ENCODE measurements at regions not wholly inside any gene's neighbourhood (a gene's known extent, or its start where the extent isn't known, plus 50 kb on each side); places are given as distances from the start of the nearest gene placed in this dataset.

DNA sequence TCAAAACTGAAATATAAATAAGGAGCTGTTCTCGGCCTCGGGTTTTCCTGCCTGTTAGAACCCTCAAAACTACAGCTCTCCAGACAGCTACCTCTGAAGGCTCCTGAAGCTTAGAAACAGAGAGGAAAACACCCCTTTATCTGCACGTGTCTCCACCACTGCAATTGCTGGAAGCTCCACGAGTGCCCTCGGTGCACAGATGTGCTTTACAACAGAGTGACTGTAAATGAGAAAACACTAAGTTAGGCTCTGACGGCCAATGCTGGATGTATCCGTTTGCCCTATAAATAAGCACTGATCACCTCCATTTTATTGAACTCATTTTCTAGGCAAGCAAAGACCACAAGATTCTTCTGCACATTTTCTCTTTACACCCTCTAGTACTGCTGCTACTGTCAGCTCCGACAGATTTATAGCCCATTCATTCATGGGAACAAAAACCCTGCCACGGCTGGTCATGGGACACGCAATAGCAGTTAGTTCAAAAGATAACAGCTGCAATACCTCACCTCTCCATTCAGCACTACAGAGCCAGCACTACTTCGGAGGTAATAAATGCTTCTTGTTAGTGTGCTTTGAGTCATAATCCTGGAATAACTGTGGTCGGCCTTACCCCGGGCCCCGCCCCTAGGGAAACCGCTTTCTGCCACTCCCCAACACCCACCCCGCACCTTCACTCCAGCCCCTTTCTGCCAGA, 241.1 kb upstream of the ZNF507 start:
- H3K27me3 Mint-ChIP-seq: peaks cover 8% of the 10 kb centered on the region
- ATAC-seq (ENCODE audit: low read depth) (no peak), DNase-seq (no peak)
- no peak overlapping the region for H3K4me3 Mint-ChIP-seq
- CTCF ChIA-PET: no interaction called here
- no peaks in the 10 kb centered on the region for H3K36me3 Mint-ChIP-seq (ENCODE audit: low read depth)
- intact Hi-C loops (cut with micrococcal nuclease): no loop called here
- H3K27ac Mint-ChIP-seq: no peak overlapping the region
- H3K9me3 Mint-ChIP-seq: peaks cover 23% of the 10 kb centered on the region
- no peaks in the 10 kb centered on the region for H3K4me1 Mint-ChIP-seq
- POLR2A ChIA-PET: no interaction called here
- TF ChIP-seq, protein P1, sequence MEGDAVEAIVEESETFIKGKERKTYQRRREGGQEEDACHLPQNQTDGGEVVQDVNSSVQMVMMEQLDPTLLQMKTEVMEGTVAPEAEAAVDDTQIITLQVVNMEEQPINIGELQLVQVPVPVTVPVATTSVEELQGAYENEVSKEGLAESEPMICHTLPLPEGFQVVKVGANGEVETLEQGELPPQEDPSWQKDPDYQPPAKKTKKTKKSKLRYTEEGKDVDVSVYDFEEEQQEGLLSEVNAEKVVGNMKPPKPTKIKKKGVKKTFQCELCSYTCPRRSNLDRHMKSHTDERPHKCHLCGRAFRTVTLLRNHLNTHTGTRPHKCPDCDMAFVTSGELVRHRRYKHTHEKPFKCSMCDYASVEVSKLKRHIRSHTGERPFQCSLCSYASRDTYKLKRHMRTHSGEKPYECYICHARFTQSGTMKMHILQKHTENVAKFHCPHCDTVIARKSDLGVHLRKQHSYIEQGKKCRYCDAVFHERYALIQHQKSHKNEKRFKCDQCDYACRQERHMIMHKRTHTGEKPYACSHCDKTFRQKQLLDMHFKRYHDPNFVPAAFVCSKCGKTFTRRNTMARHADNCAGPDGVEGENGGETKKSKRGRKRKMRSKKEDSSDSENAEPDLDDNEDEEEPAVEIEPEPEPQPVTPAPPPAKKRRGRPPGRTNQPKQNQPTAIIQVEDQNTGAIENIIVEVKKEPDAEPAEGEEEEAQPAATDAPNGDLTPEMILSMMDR (IDR thresholded peaks at IDR 0.05): no peak

DNA sequence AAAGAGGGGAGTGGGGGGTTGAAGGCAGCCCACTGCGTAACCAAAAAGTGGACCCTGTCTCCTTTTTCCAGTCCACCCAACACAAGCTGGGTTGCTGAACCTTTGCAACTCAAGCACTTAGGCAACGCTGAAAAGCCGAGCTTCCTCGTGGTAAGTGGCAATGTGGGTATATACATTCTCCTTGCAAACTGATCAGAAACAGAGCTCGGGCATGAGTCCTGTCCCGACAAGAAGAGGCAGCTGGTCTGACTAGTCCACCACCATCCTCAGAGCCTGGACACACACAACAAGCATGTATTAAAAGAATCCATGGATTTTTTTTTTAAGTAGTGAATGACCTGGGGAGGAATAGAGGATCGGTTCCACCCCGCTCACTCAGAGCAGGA, 240.6 kb upstream of the ZNF507 start:
- no peak for DNase-seq
- H3K4me3 Mint-ChIP-seq: no peak overlapping the region
- ATAC-seq (ENCODE audit: low read depth): no peak
- H3K4me1 Mint-ChIP-seq: no peaks in the 10 kb centered on the region
- intact Hi-C loops (cut with micrococcal nuclease): no loop called here
- H3K36me3 Mint-ChIP-seq (ENCODE audit: low read depth): no peaks in the 10 kb centered on the region
- peaks cover 8% of the 10 kb centered on the region for H3K27me3 Mint-ChIP-seq
- H3K9me3 Mint-ChIP-seq: peaks cover 18% of the 10 kb centered on the region
- ChIA-PET CTCF (no interaction called here), POLR2A (no interaction called here)
- TF ChIP-seq, protein P1 (IDR thresholded peaks at IDR 0.05): no peak
- H3K27ac Mint-ChIP-seq: no peak overlapping the region

DNA sequence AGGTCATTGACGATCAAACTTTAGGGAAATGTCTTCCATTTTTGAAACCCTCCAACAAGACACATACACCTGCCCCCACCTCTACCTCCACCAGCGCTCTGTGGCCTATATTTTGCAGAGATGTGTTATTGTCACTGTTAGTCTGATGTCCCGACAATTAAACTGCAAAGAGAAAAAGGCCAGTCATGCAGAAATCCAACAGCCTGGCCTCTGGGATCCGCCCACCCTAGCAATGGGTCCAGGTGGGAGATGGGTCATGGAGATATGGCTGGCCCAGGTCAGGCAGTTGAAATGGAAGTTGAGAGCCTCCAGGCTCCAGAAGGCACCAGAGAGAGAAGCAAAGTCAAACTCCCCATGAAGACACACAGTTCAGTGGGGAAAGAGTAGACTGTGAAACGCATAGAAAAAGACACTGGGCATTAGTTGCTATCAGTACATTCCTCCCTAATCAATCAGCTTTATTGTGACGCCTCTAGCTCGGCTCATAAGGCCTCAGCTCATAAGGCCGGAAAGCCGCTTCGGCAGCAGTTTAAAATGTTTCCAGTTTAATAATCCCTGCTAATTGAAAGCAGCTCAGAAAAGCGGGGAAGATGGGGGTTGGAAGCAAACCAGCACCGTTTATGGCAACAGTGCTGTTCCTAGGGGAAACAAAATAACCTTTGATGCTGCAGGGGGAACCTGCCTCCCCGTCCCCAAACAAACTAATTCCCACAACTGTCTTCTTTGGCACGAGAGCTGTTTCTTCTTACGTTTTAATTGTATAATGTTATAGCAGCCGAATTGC, 239.7 kb upstream of the ZNF507 start:
- intact Hi-C loops (cut with micrococcal nuclease): no loop called here
- peaks cover 8% of the 10 kb centered on the region for H3K27me3 Mint-ChIP-seq
- POLR2A ChIA-PET: no interaction called here
- no peak overlapping the region for H3K4me3 Mint-ChIP-seq
- peaks cover 14% of the 10 kb centered on the region for H3K9me3 Mint-ChIP-seq
- no peaks in the 10 kb centered on the region for H3K36me3 Mint-ChIP-seq (ENCODE audit: low read depth)
- TF ChIP-seq, protein P1 (IDR thresholded peaks at IDR 0.05): no peak
- no peaks in the 10 kb centered on the region for H3K4me1 Mint-ChIP-seq
- no peak for DNase-seq
- CTCF ChIA-PET: no interaction called here
- no peak for ATAC-seq (ENCODE audit: low read depth)
- H3K27ac Mint-ChIP-seq: no peak overlapping the region

DNA sequence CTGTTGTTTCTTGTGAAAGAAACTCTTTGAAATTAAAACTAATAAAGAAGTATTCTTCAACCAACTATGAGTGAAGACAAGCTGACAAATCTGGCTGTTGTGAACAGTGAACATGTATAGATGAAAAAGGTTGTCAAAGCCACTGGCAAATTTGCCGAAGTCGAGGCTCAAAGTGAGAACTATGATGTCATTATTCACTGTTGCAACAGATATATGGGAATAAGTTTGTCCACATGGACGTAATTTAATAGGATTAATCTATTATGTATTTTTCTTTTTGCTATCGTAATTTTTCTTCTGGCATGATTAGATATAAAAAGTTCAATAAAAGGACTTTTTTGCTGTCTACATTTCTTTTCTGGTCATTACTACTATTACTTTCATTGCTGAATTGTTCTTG, 223.2 kb upstream of the ZNF507 start:
- POLR2A ChIA-PET: no interaction called here
- TF ChIP-seq, protein P1 (IDR thresholded peaks at IDR 0.05): no peak
- CTCF ChIA-PET: no interaction called here
- H3K36me3 Mint-ChIP-seq (ENCODE audit: low read depth): no peaks in the 10 kb centered on the region
- no peak overlapping the region for H3K4me3 Mint-ChIP-seq
- H3K27ac Mint-ChIP-seq: no peak overlapping the region
- DNase-seq (no peak), ATAC-seq (ENCODE audit: low read depth) (no peak)
- intact Hi-C loops (cut with micrococcal nuclease): no loop called here
- H3K4me1 Mint-ChIP-seq: no peaks in the 10 kb centered on the region
- H3K9me3 Mint-ChIP-seq: peaks cover 10% of the 10 kb centered on the region
- peaks cover 2% of the 10 kb centered on the region for H3K27me3 Mint-ChIP-seq

DNA sequence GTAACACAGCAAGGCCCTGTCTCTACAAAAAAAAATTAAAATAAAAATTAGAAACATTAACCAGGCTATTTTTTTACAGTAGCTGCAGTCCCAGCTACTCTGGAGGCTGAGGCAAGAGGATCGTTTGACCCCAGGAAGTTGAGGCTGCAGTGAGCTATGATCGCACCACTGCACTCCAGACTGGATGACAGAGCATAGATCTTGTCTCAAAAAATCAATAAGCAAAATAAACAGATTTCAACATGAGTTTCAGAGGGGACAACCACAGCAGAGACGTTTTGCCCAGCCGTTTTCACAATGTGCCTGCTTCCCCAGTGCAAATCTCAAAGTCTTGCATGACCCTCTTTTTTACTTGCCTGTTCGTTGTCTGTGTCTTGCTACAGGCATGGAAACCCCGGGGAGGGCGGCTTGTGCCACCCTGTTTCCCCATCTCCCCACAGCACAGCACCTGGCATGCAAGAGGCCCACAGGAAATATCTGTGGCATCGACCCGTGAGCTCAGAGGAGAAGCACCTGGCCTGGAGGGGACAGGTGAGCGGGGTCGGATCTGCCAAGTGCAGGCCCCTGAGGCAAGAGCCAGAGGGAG, 222.0 kb upstream of the ZNF507 start:
- H3K27ac Mint-ChIP-seq: no peak overlapping the region
- DNase-seq (no peak), ATAC-seq (ENCODE audit: low read depth) (no peak)
- no peaks in the 10 kb centered on the region for H3K36me3 Mint-ChIP-seq (ENCODE audit: low read depth)
- intact Hi-C loops (cut with micrococcal nuclease): no loop called here
- H3K9me3 Mint-ChIP-seq: peaks cover 2% of the 10 kb centered on the region
- H3K4me3 Mint-ChIP-seq: no peak overlapping the region
- TF ChIP-seq, protein P1 (IDR thresholded peaks at IDR 0.05): no peak
- CTCF ChIA-PET: no interaction called here
- POLR2A ChIA-PET: no interaction called here
- H3K27me3 Mint-ChIP-seq: peaks cover 2% of the 10 kb centered on the region
- H3K4me1 Mint-ChIP-seq: no peaks in the 10 kb centered on the region
